IPS-20b (cell line): ENCODE measurements at regions not wholly inside any gene's neighbourhood (a gene's known extent, or its start where the extent isn't known, plus 50 kb on each side); places are given as distances from the start of the nearest gene placed in this dataset.

Source experiments
- H3K27ac ChIP-seq: one replicate; pipeline ENCODE4 v1.5.1; 2013; ENCODE audit warnings: low read length
- H3K27me3 ChIP-seq: 2 replicates; pipeline ENCODE4 v1.6.1; 2013; ENCODE audit warnings: mild to moderate bottlenecking, low read length, inconsistent platforms; ENCODE audit not compliant: insufficient read depth
- H3K36me3 ChIP-seq: 2 replicates; pipeline ENCODE4 v1.6.1; 2013; ENCODE audit warnings: low read depth, mild to moderate bottlenecking, inconsistent platforms, low read length, moderate library complexity; ENCODE audit not compliant: insufficient read depth
- H3K4me1 ChIP-seq: 2 replicates; pipeline ENCODE4 v1.6.1; 2013; ENCODE audit warnings: mild to moderate bottlenecking, control low read depth, inconsistent platforms, low read length, moderate library complexity; ENCODE audit not compliant: insufficient read depth
- H3K4me3 ChIP-seq: 2 replicates; pipeline ENCODE4 v1.5.1; 2013; ENCODE audit warnings: mild to moderate bottlenecking, low read length, inconsistent platforms
- H3K9ac ChIP-seq: 2 replicates; pipeline ENCODE4 v1.6.1; 2013; ENCODE audit warnings: low read depth, mild to moderate bottlenecking, inconsistent platforms, low read length, moderate library complexity
- H3K9me3 ChIP-seq: 2 replicates; pipeline ENCODE4 v1.6.1; 2013; ENCODE audit warnings: mild to moderate bottlenecking, low read depth, low read length, inconsistent platforms; ENCODE audit not compliant: insufficient read depth

DNA sequence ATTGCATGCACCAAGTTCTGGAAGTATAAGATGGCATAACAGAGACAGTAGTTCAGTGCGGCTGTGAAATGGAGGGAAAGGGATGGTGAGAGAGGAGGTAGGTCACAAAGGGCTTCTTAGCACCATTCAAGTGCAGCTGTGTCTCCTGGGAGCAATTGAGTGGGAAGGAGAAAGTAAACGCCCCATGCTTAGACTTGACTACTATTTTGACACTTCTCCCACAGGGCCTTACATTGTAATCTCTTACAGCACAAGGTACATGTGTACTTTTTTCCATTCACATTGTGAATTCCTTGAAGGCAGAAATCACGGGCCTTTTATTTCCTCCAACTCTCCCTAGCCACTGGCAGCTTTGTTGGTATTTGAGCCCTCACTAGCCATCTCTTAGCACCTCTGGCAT lies 239.6 kb upstream of the FOXD3 start:
- no peaks in the 10 kb centered on the region for H3K9me3 ChIP-seq
- H3K4me1 ChIP-seq: no peaks in the 10 kb centered on the region; the same call in 1 of the 2 replicates
- H3K27me3 ChIP-seq: peaks cover 48% of the 10 kb centered on the region
- no peaks in the 10 kb centered on the region for H3K36me3 ChIP-seq
- H3K4me3 ChIP-seq: no peak overlapping the region
- no peak overlapping the region for H3K9ac ChIP-seq
- H3K27ac ChIP-seq: no peak overlapping the region

DNA sequence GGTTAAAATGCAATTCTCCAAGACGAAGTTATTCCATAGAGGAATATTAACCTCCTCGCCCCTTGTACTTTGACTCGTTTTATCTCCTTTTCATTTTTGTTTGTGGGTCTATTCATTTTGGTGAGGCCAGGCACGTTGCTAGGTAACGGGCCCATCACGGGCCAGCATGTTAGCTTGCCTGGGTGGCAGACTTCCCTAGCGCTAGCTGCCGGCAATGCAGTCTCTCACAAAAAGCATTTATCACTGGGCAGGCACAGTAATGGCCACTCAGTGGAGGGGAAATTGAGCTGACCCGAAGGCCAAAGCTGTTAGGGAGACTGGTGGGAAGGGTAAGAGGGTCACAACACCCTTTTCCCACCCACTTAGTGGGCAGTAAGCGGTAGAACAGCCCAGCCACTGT lies 234.4 kb upstream of the FOXD3 start:
- Histone ChIP-seq H3K9ac (peak overlapping the region; percentile 25; the same call in 1 of the 2 replicates), H3K27me3 (peaks cover 43% of the 10 kb centered on the region; the same call in 1 of the 2 replicates), H3K4me3 (no peak overlapping the region), H3K4me1 (peaks cover 4% of the 10 kb centered on the region; the same call in 1 of the 2 replicates), H3K9me3 (no peaks in the 10 kb centered on the region), H3K36me3 (no peaks in the 10 kb centered on the region), H3K27ac (no peak overlapping the region)

DNA sequence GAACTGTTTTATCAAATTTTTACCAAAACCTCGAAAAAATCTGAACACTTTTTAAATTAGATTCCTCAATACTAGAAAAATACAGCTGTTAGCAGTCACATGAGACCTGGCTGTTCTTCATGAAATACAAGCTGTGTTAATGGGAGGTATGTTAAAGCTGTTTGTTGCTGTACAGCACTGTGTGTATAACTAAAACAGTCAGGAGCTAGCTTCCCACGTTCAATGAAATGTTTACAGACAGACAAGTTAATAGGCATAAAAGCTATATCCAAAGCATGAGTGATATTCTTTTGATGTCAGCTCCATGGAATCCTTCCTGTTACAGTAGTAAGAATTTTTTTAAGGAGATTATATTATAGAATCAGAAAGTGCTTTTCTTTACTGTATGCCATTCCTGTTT lies 223.2 kb upstream of the FOXD3 start:
- peaks cover 4% of the 10 kb centered on the region; the same call in 1 of the 2 replicates for H3K4me1 ChIP-seq
- 0 out of 2 replicates have a peak, but pooled peaks cover 4% of the 10 kb centered on the region for H3K27me3 ChIP-seq
- H3K36me3 ChIP-seq: no peaks in the 10 kb centered on the region

DNA sequence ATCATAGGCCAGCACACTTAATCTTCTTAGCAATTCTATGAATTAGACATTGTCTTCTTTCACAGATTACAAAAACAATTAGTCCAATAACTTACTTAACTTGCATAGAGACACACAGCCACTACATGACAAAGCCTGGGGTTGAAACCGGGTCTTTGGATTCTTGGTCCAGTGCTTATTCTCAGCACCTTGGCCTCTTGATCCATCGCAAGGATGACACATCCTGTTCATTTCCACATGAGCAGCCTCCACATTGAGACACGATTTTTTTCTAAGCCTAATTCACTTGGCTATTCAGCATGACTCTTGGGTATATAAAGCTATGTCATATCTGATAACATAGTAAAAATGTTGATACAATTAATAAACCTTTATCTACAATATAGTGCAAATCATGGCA lies 221.0 kb upstream of the FOXD3 start:
- no peaks in the 10 kb centered on the region for H3K36me3 ChIP-seq
- H3K4me1 ChIP-seq: peaks cover 17% of the 10 kb centered on the region
- H3K27ac ChIP-seq: no peak overlapping the region
- H3K4me3 ChIP-seq: no peak overlapping the region
- no peaks in the 10 kb centered on the region for H3K27me3 ChIP-seq
- no peaks in the 10 kb centered on the region for H3K9me3 ChIP-seq
- no peak overlapping the region for H3K9ac ChIP-seq

More for the DNA sequence above, 223.2 kb upstream of the FOXD3 start:
- Histone ChIP-seq H3K9me3 (no peaks in the 10 kb centered on the region), H3K9ac (no peak overlapping the region), H3K4me3 (no peak overlapping the region), H3K27ac (no peak overlapping the region)

DNA sequence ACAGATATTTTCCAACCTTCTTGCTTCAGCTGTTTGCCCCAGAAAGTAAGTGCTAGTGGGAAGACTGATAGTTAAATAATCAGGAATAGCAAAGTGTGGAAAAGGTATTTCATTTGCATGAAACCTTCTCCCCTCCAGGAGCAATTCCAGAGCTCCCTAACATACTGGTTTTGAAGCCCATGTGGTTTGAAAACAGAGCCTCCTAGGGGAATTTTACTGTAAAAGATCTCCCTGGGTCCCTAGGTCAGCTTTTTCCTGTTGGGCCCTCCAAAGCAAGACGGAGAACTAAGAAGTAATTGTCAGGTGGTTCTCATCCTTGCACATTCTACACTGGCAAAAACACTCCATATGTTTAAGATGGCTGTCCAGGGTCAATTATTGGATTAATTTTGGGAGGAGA lies 218.7 kb upstream of the FOXD3 start:
- H3K9me3 ChIP-seq: no peaks in the 10 kb centered on the region
- H3K4me3 ChIP-seq: no peak overlapping the region
- no peak overlapping the region for H3K9ac ChIP-seq
- H3K4me1 ChIP-seq: peaks cover 39% of the 10 kb centered on the region
- no peak overlapping the region for H3K27ac ChIP-seq
- H3K27me3 ChIP-seq: no peaks in the 10 kb centered on the region; the same call in 1 of the 2 replicates
- H3K36me3 ChIP-seq: no peaks in the 10 kb centered on the region

DNA sequence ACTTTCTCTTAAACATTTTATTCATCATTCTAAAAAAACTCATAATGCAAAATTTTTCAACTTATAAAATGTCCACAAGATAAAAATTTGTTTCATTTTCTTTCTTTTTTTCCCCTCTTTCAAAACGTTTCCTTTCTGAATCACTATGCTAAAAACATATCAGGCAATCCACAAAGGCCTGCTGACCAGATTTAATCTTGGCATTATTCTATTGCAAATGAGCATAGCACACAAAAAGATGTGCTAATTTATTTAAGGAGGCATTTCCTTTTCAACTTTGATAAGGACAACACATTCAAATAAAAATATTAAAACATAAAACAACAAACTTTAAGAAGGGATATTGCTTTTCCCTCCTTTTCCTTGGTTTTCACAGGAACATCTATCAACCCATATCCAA lies 215.3 kb upstream of the FOXD3 start:
- no peaks in the 10 kb centered on the region for H3K9me3 ChIP-seq
- H3K4me1 ChIP-seq: peaks cover 47% of the 10 kb centered on the region
- no peak overlapping the region for H3K27ac ChIP-seq

DNA sequence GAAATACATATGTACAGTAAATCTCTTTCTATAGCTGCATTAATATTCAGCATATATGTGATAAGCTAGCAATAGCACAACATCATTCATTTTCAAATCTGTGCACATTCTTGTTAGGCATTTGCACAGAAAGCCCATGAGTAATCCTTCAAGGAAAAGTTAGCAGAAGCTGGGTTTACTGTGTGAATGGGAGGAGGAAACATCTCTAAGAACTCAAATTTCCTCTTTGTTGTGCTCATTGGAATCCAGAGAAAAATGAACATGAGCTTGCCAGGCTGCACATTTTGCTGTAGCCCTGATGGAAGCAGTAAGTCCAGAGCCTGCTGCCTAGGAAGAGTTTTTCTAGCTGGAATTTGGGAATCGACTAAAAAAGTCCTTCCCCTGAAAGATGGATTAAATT lies 214.2 kb upstream of the FOXD3 start:
- Histone ChIP-seq H3K27ac (no peak overlapping the region), H3K4me3 (no peak overlapping the region), H3K27me3 (peaks cover 6% of the 10 kb centered on the region; the same call in 1 of the 2 replicates), H3K9ac (no peak overlapping the region), H3K9me3 (no peaks in the 10 kb centered on the region), H3K36me3 (no peaks in the 10 kb centered on the region), H3K4me1 (peaks cover 53% of the 10 kb centered on the region)

More for the DNA sequence above, 215.3 kb upstream of the FOXD3 start:
- peaks cover 6% of the 10 kb centered on the region; the same call in 1 of the 2 replicates for H3K27me3 ChIP-seq
- H3K4me3 ChIP-seq: no peak overlapping the region
- H3K9ac ChIP-seq: no peak overlapping the region
- no peaks in the 10 kb centered on the region for H3K36me3 ChIP-seq

DNA sequence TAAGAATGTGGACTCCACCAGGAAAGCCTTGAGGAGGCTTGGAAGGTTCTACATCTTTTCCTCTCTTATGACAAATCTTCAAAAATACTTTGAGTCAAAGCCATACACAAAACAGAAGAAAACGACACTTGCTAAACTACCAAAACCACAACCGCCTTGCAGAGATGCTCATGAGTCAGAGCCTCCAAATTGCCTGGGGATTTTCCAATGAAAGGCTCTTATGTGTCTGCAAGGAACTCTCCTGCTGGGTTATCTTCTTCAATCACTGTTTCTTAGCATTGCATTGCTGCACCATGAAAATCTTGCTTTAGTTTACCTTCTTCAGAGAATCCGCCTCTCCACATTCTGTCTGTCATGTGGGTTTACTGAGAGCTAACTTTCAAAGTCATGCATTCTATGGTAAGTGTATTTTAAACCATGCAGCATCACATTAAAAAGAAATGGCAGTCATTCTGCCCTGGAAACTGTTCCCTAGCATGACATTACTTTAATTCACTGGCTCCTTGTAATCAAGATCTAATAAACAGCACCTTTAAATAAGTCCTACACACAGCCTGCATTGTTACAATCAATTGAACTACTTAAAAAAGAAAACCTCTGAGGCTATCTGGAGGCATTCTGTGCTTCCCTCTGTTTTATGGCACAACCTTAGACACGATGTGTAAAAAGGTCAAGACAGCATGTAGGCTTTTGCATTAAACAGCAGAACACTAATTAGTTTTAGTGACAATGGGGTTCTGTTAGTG lies 210.0 kb upstream of the FOXD3 start:
- no peak overlapping the region for H3K27ac ChIP-seq
- peaks cover 43% of the 10 kb centered on the region for H3K4me1 ChIP-seq
- no peak overlapping the region for H3K9ac ChIP-seq

DNA sequence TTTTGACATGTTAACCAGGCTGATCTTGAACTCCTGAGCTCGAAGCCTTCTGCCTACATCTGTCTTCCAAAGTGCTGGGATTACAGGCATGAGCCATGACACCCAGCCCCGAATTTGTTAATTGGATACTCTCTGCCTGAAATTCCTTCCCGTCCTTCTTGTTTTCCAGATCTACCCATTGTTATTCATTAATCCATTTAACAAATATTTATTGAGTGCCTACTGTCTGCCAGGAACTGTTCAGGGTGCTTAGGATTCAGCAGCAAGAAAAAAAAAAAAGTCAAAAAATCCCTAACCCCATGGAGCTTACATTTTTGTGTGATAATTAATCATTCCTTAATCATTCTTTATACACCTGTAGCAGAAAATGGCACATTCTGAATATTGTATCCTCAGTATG lies 206.8 kb upstream of the FOXD3 start:
- H3K27me3 ChIP-seq: no peaks in the 10 kb centered on the region; the same call in 1 of the 2 replicates
- H3K9me3 ChIP-seq: no peaks in the 10 kb centered on the region
- no peak overlapping the region for H3K27ac ChIP-seq
- H3K36me3 ChIP-seq: no peaks in the 10 kb centered on the region
- no peak overlapping the region for H3K9ac ChIP-seq
- no peak overlapping the region for H3K4me3 ChIP-seq
- peaks cover 25% of the 10 kb centered on the region for H3K4me1 ChIP-seq

More for the DNA sequence above, 210.0 kb upstream of the FOXD3 start:
- no peak overlapping the region for H3K4me3 ChIP-seq
- H3K9me3 ChIP-seq: no peaks in the 10 kb centered on the region
- H3K36me3 ChIP-seq: no peaks in the 10 kb centered on the region
- H3K27me3 ChIP-seq: peaks cover 6% of the 10 kb centered on the region; the same call in 1 of the 2 replicates

DNA sequence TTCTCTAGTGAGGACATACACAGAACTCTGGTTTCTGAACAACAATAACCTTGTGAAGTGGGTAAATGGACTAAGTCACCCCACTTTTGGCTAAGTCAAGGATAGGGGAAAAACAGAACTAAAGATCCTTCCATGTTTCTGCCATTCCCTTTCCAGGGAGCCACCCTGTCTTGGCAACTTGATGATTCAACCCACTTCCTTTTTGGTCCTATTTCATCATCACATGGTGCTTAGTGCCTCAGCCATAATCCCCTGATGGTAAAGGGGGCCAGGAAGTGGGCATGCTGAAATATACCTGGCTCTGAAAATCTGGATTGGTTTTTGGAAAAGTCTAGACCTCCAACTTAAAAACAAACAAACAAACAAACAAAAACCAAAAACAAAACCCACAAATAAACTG lies 206.4 kb upstream of the FOXD3 start:
- Histone ChIP-seq H3K4me1 (peaks cover 25% of the 10 kb centered on the region), H3K9me3 (no peaks in the 10 kb centered on the region), H3K9ac (no peak overlapping the region), H3K27me3 (no peaks in the 10 kb centered on the region; the same call in 1 of the 2 replicates), H3K27ac (no peak overlapping the region), H3K4me3 (no peak overlapping the region), H3K36me3 (no peaks in the 10 kb centered on the region)

DNA sequence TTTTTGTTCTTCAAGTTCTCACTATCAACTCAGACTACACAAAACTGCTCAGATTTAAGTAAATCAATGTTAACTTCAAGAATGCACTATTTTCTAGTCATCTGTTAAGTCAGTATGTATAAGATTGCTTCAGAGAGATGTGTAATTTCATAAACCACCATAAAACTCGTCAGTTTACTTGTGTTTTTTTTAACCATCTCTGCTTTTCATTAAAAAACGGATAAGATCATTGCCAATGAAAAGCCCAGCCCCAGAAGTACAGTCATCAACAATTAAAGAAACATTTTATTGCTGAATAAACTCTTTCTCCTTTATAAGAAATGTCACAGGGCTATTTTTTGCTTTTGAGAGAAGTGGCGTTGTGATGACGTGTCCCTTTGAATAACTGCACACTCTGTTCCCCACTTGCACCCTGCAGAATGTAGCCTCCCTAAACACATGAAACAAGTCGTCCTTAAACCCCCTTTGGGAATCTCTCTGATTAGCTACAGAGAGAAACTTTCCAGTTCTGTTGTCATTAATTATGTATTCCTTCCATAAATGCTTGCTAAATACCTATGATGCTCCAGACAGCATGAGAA lies 202.7 kb upstream of the FOXD3 start:
- peaks cover 18% of the 10 kb centered on the region for H3K4me1 ChIP-seq
- H3K9ac ChIP-seq: no peak overlapping the region
- no peaks in the 10 kb centered on the region for H3K36me3 ChIP-seq
- H3K27me3 ChIP-seq: peaks cover 3% of the 10 kb centered on the region; the same call in 1 of the 2 replicates
- H3K27ac ChIP-seq: no peak overlapping the region
- H3K4me3 ChIP-seq: no peak overlapping the region
- no peaks in the 10 kb centered on the region for H3K9me3 ChIP-seq

DNA sequence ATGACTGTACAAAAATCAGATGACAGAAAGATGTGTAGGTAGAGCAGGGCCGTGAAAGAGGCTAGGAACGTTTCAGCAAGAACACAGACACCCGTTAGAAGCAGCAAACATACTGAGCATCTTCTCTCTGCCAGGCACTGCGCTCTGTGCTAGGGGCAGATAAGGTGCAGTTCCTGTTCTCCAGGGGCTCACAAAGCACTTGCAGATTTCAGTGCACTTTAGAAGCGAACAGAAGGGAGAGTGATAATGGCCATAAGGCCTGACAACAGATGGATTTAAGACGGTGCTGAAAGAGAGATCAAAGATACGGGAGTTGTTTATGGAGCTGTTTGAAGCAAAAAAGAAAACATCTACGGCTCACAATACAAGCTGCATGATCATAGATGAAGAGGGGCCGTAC lies 200.3 kb upstream of the FOXD3 start:
- H3K36me3 ChIP-seq: no peaks in the 10 kb centered on the region
- no peak overlapping the region for H3K9ac ChIP-seq
- no peaks in the 10 kb centered on the region for H3K9me3 ChIP-seq
- H3K4me3 ChIP-seq: no peak overlapping the region
- H3K27ac ChIP-seq: no peak overlapping the region
- peaks cover 5% of the 10 kb centered on the region for H3K4me1 ChIP-seq
- peaks cover 8% of the 10 kb centered on the region; the same call in 1 of the 2 replicates for H3K27me3 ChIP-seq
